ENCODE measurements at regions not wholly inside any gene's neighbourhood (a gene's known extent, or its start where the extent isn't known, plus 50 kb on each side); places are given as distances from the start of the nearest gene placed in this dataset.
"Not testable (repeated sequence)": the region's sequence is repeated elsewhere in the genome, so short reads cannot be mapped to it uniquely, and the experiment has no call there.

DNA sequence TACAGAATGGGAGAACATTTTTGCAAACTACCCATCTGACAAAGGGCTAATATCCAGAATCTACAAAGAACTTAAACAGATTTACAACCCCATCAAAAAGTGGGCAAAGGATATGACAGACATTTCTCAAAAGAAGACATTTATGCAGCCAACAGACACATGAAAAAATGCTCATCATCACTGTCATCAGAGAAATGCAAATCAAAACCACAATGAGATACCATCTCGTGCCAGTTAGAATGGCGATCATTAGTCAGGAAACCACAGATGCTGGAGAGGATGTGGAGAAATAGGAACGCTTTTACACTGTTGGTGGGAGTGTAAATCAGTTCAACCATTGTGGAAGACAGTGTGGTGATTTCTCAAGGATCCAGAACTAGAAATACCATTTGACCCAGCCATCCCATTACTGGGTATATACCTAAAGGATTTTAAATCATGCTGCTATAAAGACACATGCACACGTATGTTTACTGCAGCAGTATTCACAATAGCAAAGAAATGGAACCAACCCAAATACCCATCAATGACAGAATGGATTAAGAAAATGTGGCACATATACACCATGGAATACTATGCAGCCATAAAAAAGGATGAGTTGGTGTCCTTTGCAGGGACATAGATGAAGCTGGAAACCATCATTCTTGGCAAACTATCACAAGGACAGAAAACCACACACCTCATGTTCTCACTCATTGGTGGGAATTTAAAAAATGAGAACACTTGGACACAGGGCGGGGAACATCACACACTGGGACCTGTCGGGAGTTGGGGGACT is 317.7 kb upstream of the THBS1 start:
- TF ChIP-seq, protein P1, sequence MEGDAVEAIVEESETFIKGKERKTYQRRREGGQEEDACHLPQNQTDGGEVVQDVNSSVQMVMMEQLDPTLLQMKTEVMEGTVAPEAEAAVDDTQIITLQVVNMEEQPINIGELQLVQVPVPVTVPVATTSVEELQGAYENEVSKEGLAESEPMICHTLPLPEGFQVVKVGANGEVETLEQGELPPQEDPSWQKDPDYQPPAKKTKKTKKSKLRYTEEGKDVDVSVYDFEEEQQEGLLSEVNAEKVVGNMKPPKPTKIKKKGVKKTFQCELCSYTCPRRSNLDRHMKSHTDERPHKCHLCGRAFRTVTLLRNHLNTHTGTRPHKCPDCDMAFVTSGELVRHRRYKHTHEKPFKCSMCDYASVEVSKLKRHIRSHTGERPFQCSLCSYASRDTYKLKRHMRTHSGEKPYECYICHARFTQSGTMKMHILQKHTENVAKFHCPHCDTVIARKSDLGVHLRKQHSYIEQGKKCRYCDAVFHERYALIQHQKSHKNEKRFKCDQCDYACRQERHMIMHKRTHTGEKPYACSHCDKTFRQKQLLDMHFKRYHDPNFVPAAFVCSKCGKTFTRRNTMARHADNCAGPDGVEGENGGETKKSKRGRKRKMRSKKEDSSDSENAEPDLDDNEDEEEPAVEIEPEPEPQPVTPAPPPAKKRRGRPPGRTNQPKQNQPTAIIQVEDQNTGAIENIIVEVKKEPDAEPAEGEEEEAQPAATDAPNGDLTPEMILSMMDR (IDR thresholded peaks at IDR 0.05), result not testable (repeated sequence)
- not testable (repeated sequence) for TF ChIP-seq POLR2AphosphoS5, POLR2A (IDR thresholded peaks at IDR 0.05)
